ENCODE measurements at regions not wholly inside any gene's neighbourhood (a gene's known extent, or its start where the extent isn't known, plus 50 kb on each side); places are given as distances from the start of the nearest gene placed in this dataset.
"Not testable (repeated sequence)": the region's sequence is repeated elsewhere in the genome, so short reads cannot be mapped to it uniquely, and the experiment has no call there.

- no peak overlapping the region for H3K27ac ChIP-seq
- H3K27me3 ChIP-seq = no peaks in the 10 kb centered on the region
- no peaks in the 10 kb centered on the region for H3K36me3 ChIP-seq
- H3K9me3 ChIP-seq = peaks cover 0 to 19% of the 10 kb centered on the region in 2 donors
- H3K4me1 ChIP-seq = no peaks in the 10 kb centered on the region
- no peak for DNase-seq (ENCODE audit: low spot score)
- no peak overlapping the region for H3K4me3 ChIP-seq
- no peak for TF ChIP-seq CTCF (IDR thresholded peaks at IDR 0.05)
Measured at GRCh38 chr11:122413677-122414076, 241.8 kb upstream of the UBASH3B start.

GRCh38 chr11:122412581-122412980 lies 242.9 kb upstream of the UBASH3B start:
- no peaks in the 10 kb centered on the region for H3K36me3 ChIP-seq
- H3K27me3 ChIP-seq = no peaks in the 10 kb centered on the region
- DNase-seq (ENCODE audit: low spot score) = no peak
- TF ChIP-seq CTCF (IDR thresholded peaks at IDR 0.05) = no peak
- H3K27ac ChIP-seq = no peak overlapping the region
- H3K4me3 ChIP-seq = no peak overlapping the region
- peaks cover 0 to 19% of the 10 kb centered on the region in 2 donors for H3K9me3 ChIP-seq
- no peaks in the 10 kb centered on the region for H3K4me1 ChIP-seq

- H3K9me3 ChIP-seq = no peaks in the 10 kb centered on the region
- no peaks in the 10 kb centered on the region for H3K27me3 ChIP-seq
- no peak overlapping the region for H3K4me3 ChIP-seq
- H3K36me3 ChIP-seq = no peaks in the 10 kb centered on the region
- no peak for DNase-seq (ENCODE audit: low spot score)
- no peaks in the 10 kb centered on the region for H3K4me1 ChIP-seq
- no peak for TF ChIP-seq CTCF (IDR thresholded peaks at IDR 0.05)
- H3K27ac ChIP-seq = no peak overlapping the region
Measured at GRCh38 chr11:122406466-122406865, 249.1 kb upstream of the UBASH3B start.

GRCh38 chr11:122405547-122406341 lies 249.8 kb upstream of the UBASH3B start:
- H3K27ac ChIP-seq = no peak overlapping the region
- H3K27me3 ChIP-seq = no peaks in the 10 kb centered on the region
- no peaks in the 10 kb centered on the region for H3K4me1 ChIP-seq
- DNase-seq (ENCODE audit: low spot score) = no peak
- no peak for TF ChIP-seq CTCF (IDR thresholded peaks at IDR 0.05)
- H3K36me3 ChIP-seq = no peaks in the 10 kb centered on the region
- H3K9me3 ChIP-seq = no peaks in the 10 kb centered on the region
- H3K4me3 ChIP-seq = no peak overlapping the region

- H3K4me1 ChIP-seq = no peaks in the 10 kb centered on the region
- no peak for DNase-seq (ENCODE audit: low spot score)
- no peak for TF ChIP-seq CTCF (IDR thresholded peaks at IDR 0.05)
- no peaks in the 10 kb centered on the region for H3K27me3 ChIP-seq
- no peaks in the 10 kb centered on the region for H3K9me3 ChIP-seq
- H3K36me3 ChIP-seq = no peaks in the 10 kb centered on the region
- H3K27ac ChIP-seq = no peak overlapping the region
- H3K4me3 ChIP-seq = no peak overlapping the region
Measured at GRCh38 chr11:122404571-122404970, 251.0 kb upstream of the UBASH3B start.

- DNase-seq (ENCODE audit: low spot score); H3K27me3 ChIP-seq; H3K36me3 ChIP-seq; H3K9me3 ChIP-seq; H3K4me1 ChIP-seq; H3K4me3 ChIP-seq; H3K27ac ChIP-seq: not testable (repeated sequence)
Measured at GRCh38 chr11:122401581-122401980, 253.9 kb upstream of the UBASH3B start.
